ENCODE measurements at regions not wholly inside any gene's neighbourhood (a gene's known extent, or its start where the extent isn't known, plus 50 kb on each side); places are given as distances from the start of the nearest gene placed in this dataset.
"Not testable (repeated sequence)": the region's sequence is repeated elsewhere in the genome, so short reads cannot be mapped to it uniquely, and the experiment has no call there.

GRCh38 chr2:184993746-184994145 lies 395.4 kb downstream of the ZNF804A start:
- DNase-seq (ENCODE audit: low read depth), result no peak

GRCh38 chr2:185006481-185006880 lies 408.2 kb downstream of the ZNF804A start:
- DNase-seq (ENCODE audit: low read depth), result no peak

- DNase-seq (ENCODE audit: low read depth), result no peak
Observed at GRCh38 chr2:185012643-185013042, 414.3 kb downstream of the ZNF804A start.

- DNase-seq (ENCODE audit: low read depth), result no peak
Observed at GRCh38 chr2:185014076-185014475, 415.7 kb downstream of the ZNF804A start.

- not testable (repeated sequence) for DNase-seq (ENCODE audit: low read depth)
Observed at GRCh38 chr2:185025891-185026290, 427.6 kb downstream of the ZNF804A start.

- no peak for DNase-seq (ENCODE audit: low read depth)
Observed at GRCh38 chr2:185035906-185036305, 437.6 kb downstream of the ZNF804A start.

- DNase-seq (ENCODE audit: low read depth), result no peak
Observed at GRCh38 chr2:185044323-185044874, 446.1 kb downstream of the ZNF804A start.

GRCh38 chr2:185050804-185051203 lies 452.5 kb downstream of the ZNF804A start:
- DNase-seq (ENCODE audit: low read depth), result no peak

GRCh38 chr2:185063761-185064160 lies 465.4 kb downstream of the ZNF804A start:
- no peak for DNase-seq (ENCODE audit: low read depth)

- no peak for DNase-seq (ENCODE audit: low read depth)
Observed at GRCh38 chr2:185066128-185066527, 467.8 kb downstream of the ZNF804A start.

- DNase-seq (ENCODE audit: low read depth), result no peak
Observed at GRCh38 chr2:185069107-185069506, 470.8 kb downstream of the ZNF804A start.

- no peak for DNase-seq (ENCODE audit: low read depth)
Observed at GRCh38 chr2:185074156-185074555, 475.8 kb downstream of the ZNF804A start.

GRCh38 chr2:185082749-185083148 lies 484.4 kb downstream of the ZNF804A start:
- no peak for DNase-seq (ENCODE audit: low read depth)

- DNase-seq (ENCODE audit: low read depth), result no peak
Observed at GRCh38 chr2:185108588-185108987, 510.3 kb downstream of the ZNF804A start.

- DNase-seq (ENCODE audit: low read depth), result no peak
Observed at GRCh38 chr2:185127412-185127811, 529.1 kb downstream of the ZNF804A start.

- no peak for DNase-seq (ENCODE audit: low read depth)
Observed at GRCh38 chr2:185128346-185128745, 530.0 kb downstream of the ZNF804A start.

GRCh38 chr2:185128996-185129395 lies 530.7 kb downstream of the ZNF804A start:
- DNase-seq (ENCODE audit: low read depth), result no peak

- no peak for DNase-seq (ENCODE audit: low read depth)
Observed at GRCh38 chr2:185130685-185131084, 532.4 kb downstream of the ZNF804A start.

GRCh38 chr2:185132501-185133041 lies 534.2 kb downstream of the ZNF804A start:
- DNase-seq (ENCODE audit: low read depth), result no peak

GRCh38 chr2:185137700-185138099 lies 539.4 kb downstream of the ZNF804A start:
- no peak for DNase-seq (ENCODE audit: low read depth)

GRCh38 chr2:185142677-185143076 lies 544.3 kb downstream of the ZNF804A start:
- DNase-seq (ENCODE audit: low read depth), result no peak

GRCh38 chr2:185144159-185144919 lies 546.0 kb downstream of the ZNF804A start:
- DNase-seq (ENCODE audit: low read depth), result no peak

GRCh38 chr2:185145316-185146121 lies 547.2 kb downstream of the ZNF804A start:
- DNase-seq (ENCODE audit: low read depth), result no peak
